K562 (cell line): ENCODE measurements at regions not wholly inside any gene's neighbourhood (a gene's known extent, or its start where the extent isn't known, plus 50 kb on each side); places are given as distances from the start of the nearest gene placed in this dataset.

Source experiments
- ATAC-seq: fragments of 200-7000 bp; cut with Tn5 transposase; 3 replicates; pipeline ENCODE4 v1.9.1; 2020; ENCODE audit warnings: moderate library complexity
- BruUV-seq: library from RNA; stranded (reverse); fragments of 400-500 nt; replicated peaks from 2 replicates; lab custom pipeline; 2021; lab: Mats Ljungman, UMichigan
- CTCF ChIA-PET: fragments of 300-600 bp; formaldehyde crosslinking; extraction: SDS; loops from one replicate; lab custom pipeline; 2021; ENCODE audit warnings: low intra/inter-chr PET ratio; lab: Yijun Ruan, JAX
- POLR2A ChIA-PET: fragments of 300-600, 350-650 bp; sonication (Branson Sonifier 250); formaldehyde crosslinking; extraction: SDS; loops from one replicate; lab custom pipeline; 2021; ENCODE audit warnings: antibody characterized with exemption, inconsistent platforms; lab: Yijun Ruan, JAX
- DNase-seq, 4 experiments: peaks; one replicate each; pipeline versions ENCODE4 v3.0.0 to v3.0.0-alpha.2; 2011 to 2018; ENCODE audit warnings: low spot score in 3 of 4, mixed read lengths in 3 of 4; ENCODE audit errors: extremely low read depth in 1 of 4
- FAIRE-seq: peaks from 2 replicates; lab custom pipeline; 2011; peaks lifted over from hg19 to GRCh38; lab: Jason Lieb, UNC
- H2AFZ ChIP-seq: 2 replicates; pipeline ENCODE4 v1.6.0; 2011; ENCODE audit warnings: low read depth, low read length, control low read depth, inconsistent platforms
- H3K27ac ChIP-seq: fragments of 200-600 bp; 3 replicates; pipeline ENCODE4 v1.8.0; 2011; ENCODE audit warnings: low read depth, mild to moderate bottlenecking, control low read depth, inconsistent platforms, low read length, moderate library complexity, mixed read lengths; ENCODE audit errors: extremely low read depth
- H3K27me3 ChIP-seq, 2 experiments: fragments of 300-600 bp in 1 of 2; 2 replicates in 1 of 2; 3 replicates in 1 of 2; pipeline versions ENCODE4 v1.6.0 to v1.8.0; 2011; ENCODE audit warnings: inconsistent platforms in 2 of 2, low read length in 2 of 2, mild to moderate bottlenecking in 1 of 2, mixed read lengths in 1 of 2, moderate library complexity in 1 of 2; ENCODE audit not compliant: control insufficient read depth in 2 of 2, insufficient read depth in 2 of 2
- H3K36me3 ChIP-seq: fragments of 300-600 bp; 3 replicates; pipeline ENCODE4 v1.8.0; 2011; ENCODE audit warnings: mild to moderate bottlenecking, low read length, inconsistent platforms; ENCODE audit not compliant: control insufficient read depth, insufficient read depth
- H3K4me1 ChIP-seq, 2 experiments: fragments of 200-600 bp in 1 of 2; replicated peaks in 1 of 2; 2 replicates in 1 of 2; 3 replicates in 1 of 2; pipeline versions ENCODE4 v1.5.1 to v1.8.0; 2011; ENCODE audit warnings: inconsistent platforms in 2 of 2, low read length in 2 of 2, mild to moderate bottlenecking in 1 of 2, mixed read lengths in 1 of 2, moderate library complexity in 1 of 2; ENCODE audit not compliant: control insufficient read depth in 2 of 2, insufficient read depth in 2 of 2
- H3K4me2 ChIP-seq: 2 replicates; pipeline ENCODE4 v1.6.1; 2011; ENCODE audit warnings: low read length, control low read depth, inconsistent platforms, mixed read lengths; ENCODE audit not compliant: insufficient read depth
- H3K4me3 ChIP-seq: fragments of 200-600 bp; sonication (generic), shearing (Covaris generic); 2 replicates; pipeline ENCODE4 v1.5.1; 2016; ENCODE audit warnings: control low read depth, inconsistent platforms
- H3K79me2 ChIP-seq: fragments of 200-600 bp; 3 replicates; pipeline ENCODE4 v1.8.0; 2011; ENCODE audit warnings: low read length, inconsistent platforms; ENCODE audit not compliant: control insufficient read depth, insufficient read depth
- H3K9ac ChIP-seq, 2 experiments: 2 replicates each; pipeline versions ENCODE4 v1.6.0 to v1.6.1; 2011; ENCODE audit warnings: low read depth in 2 of 2, low read length in 2 of 2, control low read depth in 1 of 2, inconsistent platforms in 1 of 2, mild to moderate bottlenecking in 1 of 2, mixed read lengths in 1 of 2; ENCODE audit not compliant: insufficient read depth in 1 of 2
- H3K9me1 ChIP-seq: one replicate; pipeline ENCODE4 v1.6.0; 2011; ENCODE audit warnings: inconsistent platforms, mild to moderate bottlenecking, low read length, moderate library complexity; ENCODE audit not compliant: control insufficient read depth, insufficient read depth
- H3K9me3 ChIP-seq: replicated peaks from 2 replicates; pipeline ENCODE4 v1.5.1; 2011; ENCODE audit warnings: low read depth, low read length, inconsistent platforms; ENCODE audit not compliant: control insufficient read depth, insufficient read depth
- H4K20me1 ChIP-seq: replicated peaks from 2 replicates; pipeline ENCODE4 v1.6.1; 2011; ENCODE audit warnings: low read length, inconsistent platforms, mixed read lengths; ENCODE audit not compliant: control insufficient read depth, insufficient read depth
- C11orf30 ChIP-seq: fragments of 450-650 bp; IDR thresholded peaks from 2 replicates; pipeline ENCODE4 v1.6.1; 2016; ENCODE audit warnings: low read depth, mild to moderate bottlenecking
- MAFF ChIP-seq: IDR thresholded peaks from 2 replicates; pipeline ENCODE4 v1.6.1; 2012; ENCODE audit warnings: low read length, improper control_type of control experiment
- MAFG ChIP-seq: fragments of 450-650 bp; conservative IDR thresholded peaks from 2 replicates; pipeline ENCODE4 v1.6.1; 2016; ENCODE audit warnings: missing genetic modification characterization, missing compliant biosample characterization
- MAFK ChIP-seq: IDR thresholded peaks from 2 replicates; pipeline ENCODE4 v1.6.1; 2011; ENCODE audit warnings: low read length, improper control_type of control experiment
- NFATC3 ChIP-seq: fragments of 450-650 bp; IDR thresholded peaks from 2 replicates; pipeline ENCODE4 v1.6.1; 2017; ENCODE audit warnings: mild to moderate bottlenecking
- NFE2L1 ChIP-seq: fragments of 450-650 bp; IDR thresholded peaks from 2 replicates; pipeline ENCODE4 v1.6.1; 2016; ENCODE audit warnings: missing genetic modification characterization, low read depth, mild to moderate bottlenecking, missing compliant biosample characterization, moderate library complexity, borderline replicate concordance
- NR2C2 ChIP-seq, 2 experiments: fragments of 200-800 bp in 1 of 2; sonication (Bioruptor generic) in 1 of 2; sonication (generic) in 1 of 2; formaldehyde crosslinking in 1 of 2; IDR thresholded peaks; 2 replicates each; pipeline versions ENCODE4 v1.6.1 to v1.8.0; 2016 to 2022; ENCODE audit warnings: mild to moderate bottlenecking in 1 of 2, missing compliant biosample characterization in 1 of 2, missing genetic modification characterization in 1 of 2, missing genetic modification reagents in 1 of 2
- PCBP1 ChIP-seq: fragments of 200-400 bp; formaldehyde crosslinking; IDR thresholded peaks from 2 replicates; pipeline ENCODE4 v1.6.1; 2018; ENCODE audit warnings: mild to moderate bottlenecking, low read depth, low read length; ENCODE audit not compliant: poor library complexity, severe bottlenecking
- PHF20 ChIP-seq: fragments of 450-650 bp; IDR thresholded peaks from 2 replicates; pipeline ENCODE4 v1.6.1; 2018; ENCODE audit not compliant: partially characterized antibody
- POLR2AphosphoS5 ChIP-seq: IDR thresholded peaks from 2 replicates; pipeline ENCODE4 v1.6.1; 2011; ENCODE audit warnings: mild to moderate bottlenecking, low read depth, low read length, moderate library complexity; ENCODE audit not compliant: control insufficient read depth, insufficient read depth
- POLR2G ChIP-seq: fragments of 200-400 bp; formaldehyde crosslinking; IDR thresholded peaks from 2 replicates; pipeline ENCODE4 v1.6.1; 2017; ENCODE audit warnings: low read depth, mild to moderate bottlenecking, antibody characterized with exemption, low read length, moderate library complexity
- ZNF232 ChIP-seq: sonication (generic); formaldehyde crosslinking; IDR thresholded peaks from 2 replicates; pipeline ENCODE4 v1.8.0; 2022; ENCODE audit warnings: mild to moderate bottlenecking, missing genetic modification reagents
- ZNF316 ChIP-seq: fragments of 450-650 bp; IDR thresholded peaks from 2 replicates; pipeline ENCODE4 v1.6.1; 2016
- WGBS: fragments of 100-300 bp; shearing (Covaris generic); methylation state at CpG from one replicate; pipeline ENCODE4 v1.1.6; 2016; ENCODE audit warnings: low coverage, mixed read lengths; ENCODE audit not compliant: insufficient coverage; ENCODE audit errors: missing lambda C conversion rate; 5-methylcytosine and 5-hydroxymethylcytosine counted together
- in situ Hi-C: fragments of 300-500 bp; cut with MboI; formaldehyde crosslinking; loops from 4 replicates; pipeline ENCODE4 v1.15.0; 2018; ENCODE audit warnings: inconsistent platforms, mixed read lengths
- intact Hi-C: fragments of 100-400 bp; cut with micrococcal nuclease; formaldehyde crosslinking; loops from 2 replicates; pipeline ENCODE4 v1.14.2; 2022

DNA sequence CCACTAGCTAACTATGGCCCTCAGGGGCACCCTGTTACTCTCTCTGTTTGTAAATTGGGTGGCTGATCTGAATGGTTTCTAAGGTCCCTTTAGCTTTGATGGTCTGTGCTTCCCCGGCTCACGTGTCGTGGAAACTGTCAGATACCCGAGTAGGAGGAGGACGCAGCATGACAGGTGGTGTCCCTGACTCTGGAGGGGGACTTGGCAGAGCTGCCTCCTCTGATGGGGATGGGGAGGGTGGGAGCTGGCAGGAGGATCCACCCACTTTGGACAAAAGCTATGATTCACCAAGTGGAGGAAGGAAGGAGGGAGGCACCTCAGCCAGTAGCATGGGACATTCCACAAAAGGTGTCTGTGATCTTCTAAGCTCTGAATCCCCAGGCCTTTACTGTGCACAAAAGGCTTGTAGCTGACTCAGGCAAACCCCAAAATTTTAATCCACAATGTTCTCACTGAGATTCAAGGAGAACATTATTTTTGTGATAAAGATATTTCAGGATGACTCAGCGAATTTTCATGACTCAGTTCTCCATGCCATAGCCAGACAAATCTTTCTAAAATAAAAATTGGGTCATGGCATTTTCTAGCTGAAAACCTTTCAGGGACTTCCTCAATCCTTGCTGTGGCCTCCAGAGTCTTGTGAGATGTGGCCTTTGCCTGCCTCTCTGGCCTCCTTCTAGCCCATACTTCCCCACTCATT lies 131.0 kb upstream of the BRINP1 start:
- FAIRE-seq = no peak
- DNase-seq = no peak
- POLR2A ChIA-PET = interaction anchor here (0.7 kb wide), 1 partner anchor 455 kb away, joined by 3 read pairs; no protein-coding TSS in a partner anchor
- Histone ChIP-seq H3K4me1 (no peaks in the 10 kb centered on the region), H4K20me1 (no peaks in the 10 kb centered on the region), H3K27ac (no peak overlapping the region)
- WGBS = 0% methylated on average over 5 of the region's 6 CpGs
- no TSS peak for BruUV-seq
- TF ChIP-seq C11orf30 (peak; percentile 25; the same call in 1 of the 2 replicates), ZNF232 (CRISPR knock-in tag) (no peak), MAFK (peak; percentile 50; the same call in 1 of the 2 replicates), ZNF316 (peak; percentile 20; the same call in 1 of the 2 replicates), NFATC3 (no peak), NFE2L1 (tag) (peak; percentile 18; the same call in 1 of the 2 replicates), MAFG (tag) (peak; percentile 65), PCBP1 (no peak), POLR2AphosphoS5 (no peak), MAFF (peak; percentile 67), NR2C2 (CRISPR knock-in tag; IDR thresholded peaks at IDR 0.05) (no peak), NR2C2 (tag; IDR thresholded peaks at IDR 0.05) (no peak), POLR2G (no peak), PHF20 (no peak)
- TF ChIP-seq, all 486 proteins: peak for 6
- Histone ChIP-seq H3K36me3 (no peaks in the 10 kb centered on the region), H3K9ac (no peak overlapping the region), H3K4me3 (no peak overlapping the region), H3K79me2 (no peaks in the 10 kb centered on the region), H3K9me3 (no peaks in the 10 kb centered on the region; the same call in 1 of the 2 replicates), H2AFZ (no peak overlapping the region), H3K27me3 (no peaks in the 10 kb centered on the region), H3K9me1 (no peaks in the 10 kb centered on the region), H3K4me2 (no peak overlapping the region)
- intact Hi-C loops (no loop called here), in situ Hi-C loops (no loop called here)
- CTCF ChIA-PET = no interaction called here
- no peak for ATAC-seq
